ENCODE measurements at regions not wholly inside any gene's neighbourhood (a gene's known extent, or its start where the extent isn't known, plus 50 kb on each side); places are given as distances from the start of the nearest gene placed in this dataset.

DNA sequence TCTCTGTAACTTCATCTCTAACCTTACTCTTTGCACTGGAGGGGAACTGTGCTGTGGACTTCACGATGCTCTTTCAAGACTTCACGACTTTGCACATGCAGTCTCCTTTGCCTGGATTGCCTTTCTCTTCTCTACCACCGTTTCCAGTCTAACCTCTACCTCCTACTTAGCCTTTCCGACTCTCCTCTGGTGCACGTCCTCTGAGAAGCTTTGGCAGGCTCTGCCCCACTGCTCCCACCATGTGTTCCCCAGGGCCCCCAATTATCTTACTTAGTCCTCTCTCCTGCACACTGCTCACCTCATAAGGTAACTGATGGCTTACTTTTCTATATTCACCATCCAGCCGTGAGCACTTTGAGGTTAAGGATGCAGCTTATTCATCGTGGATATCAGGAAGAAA lies 101.7 kb upstream of the GJB5 start:
- H3K4me3 ChIP-seq: no peak overlapping the region
- H3K4me1 Mint-ChIP-seq: peaks cover 43% of the 10 kb centered on the region
- H3K79me2 ChIP-seq (replicated peaks; ENCODE audit: insufficient read depth): no peaks in the 10 kb centered on the region
- no peak overlapping the region for H3K27ac ChIP-seq (ENCODE audit: low read depth)
- H3K27me3 Mint-ChIP-seq (ENCODE audit: insufficient read depth, low read depth, poor library complexity): peaks cover 10% of the 10 kb centered on the region
- H3K27ac Mint-ChIP-seq: no peak overlapping the region
- 0 out of 2 replicates have a peak, but pooled peaks cover 5% of the 10 kb centered on the region for H3K9me2 ChIP-seq (ENCODE audit: insufficient read depth)
- H3K27me3 ChIP-seq (ENCODE audit: insufficient read depth): no peaks in the 10 kb centered on the region
- DNase-seq (ENCODE audit: low spot score) (no peak), ATAC-seq (no peak)
- no peaks in the 10 kb centered on the region for H3K36me3 Mint-ChIP-seq (ENCODE audit: low read depth)
- TF ChIP-seq, protein P1, sequence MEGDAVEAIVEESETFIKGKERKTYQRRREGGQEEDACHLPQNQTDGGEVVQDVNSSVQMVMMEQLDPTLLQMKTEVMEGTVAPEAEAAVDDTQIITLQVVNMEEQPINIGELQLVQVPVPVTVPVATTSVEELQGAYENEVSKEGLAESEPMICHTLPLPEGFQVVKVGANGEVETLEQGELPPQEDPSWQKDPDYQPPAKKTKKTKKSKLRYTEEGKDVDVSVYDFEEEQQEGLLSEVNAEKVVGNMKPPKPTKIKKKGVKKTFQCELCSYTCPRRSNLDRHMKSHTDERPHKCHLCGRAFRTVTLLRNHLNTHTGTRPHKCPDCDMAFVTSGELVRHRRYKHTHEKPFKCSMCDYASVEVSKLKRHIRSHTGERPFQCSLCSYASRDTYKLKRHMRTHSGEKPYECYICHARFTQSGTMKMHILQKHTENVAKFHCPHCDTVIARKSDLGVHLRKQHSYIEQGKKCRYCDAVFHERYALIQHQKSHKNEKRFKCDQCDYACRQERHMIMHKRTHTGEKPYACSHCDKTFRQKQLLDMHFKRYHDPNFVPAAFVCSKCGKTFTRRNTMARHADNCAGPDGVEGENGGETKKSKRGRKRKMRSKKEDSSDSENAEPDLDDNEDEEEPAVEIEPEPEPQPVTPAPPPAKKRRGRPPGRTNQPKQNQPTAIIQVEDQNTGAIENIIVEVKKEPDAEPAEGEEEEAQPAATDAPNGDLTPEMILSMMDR (conservative IDR thresholded peaks at IDR 0.05; ENCODE audit: low read depth in 2 of 2): no peak
- TF ChIP-seq JUNB (IDR thresholded peaks at IDR 0.05; ENCODE audit: unreplicated experiment) (no peak), CREB1 (CRISPR knock-in tag; IDR thresholded peaks at IDR 0.05; ENCODE audit: low read depth) (no peak), ZNF114 (CRISPR knock-in tag; IDR thresholded peaks at IDR 0.05) (no peak), POLR2AphosphoS5 (IDR thresholded peaks at IDR 0.05; ENCODE audit: low read depth) (no peak), EZH2 (IDR thresholded peaks at IDR 0.05; ENCODE audit: low read depth, unreplicated experiment) (no peak), STAT1 (IDR thresholded peaks at IDR 0.05; ENCODE audit: unreplicated experiment) (no peak), EZH2phosphoT487 (IDR thresholded peaks at IDR 0.05; ENCODE audit: unreplicated experiment) (no peak), ZNF331 (CRISPR knock-in tag; IDR thresholded peaks at IDR 0.05; ENCODE audit: low read depth) (no peak), ZNF462 (CRISPR knock-in tag; IDR thresholded peaks at IDR 0.05) (no peak), NANOG (IDR thresholded peaks at IDR 0.05; ENCODE audit: borderline replicate concordance) (no peak)
- TF ChIP-seq, protein P2, sequence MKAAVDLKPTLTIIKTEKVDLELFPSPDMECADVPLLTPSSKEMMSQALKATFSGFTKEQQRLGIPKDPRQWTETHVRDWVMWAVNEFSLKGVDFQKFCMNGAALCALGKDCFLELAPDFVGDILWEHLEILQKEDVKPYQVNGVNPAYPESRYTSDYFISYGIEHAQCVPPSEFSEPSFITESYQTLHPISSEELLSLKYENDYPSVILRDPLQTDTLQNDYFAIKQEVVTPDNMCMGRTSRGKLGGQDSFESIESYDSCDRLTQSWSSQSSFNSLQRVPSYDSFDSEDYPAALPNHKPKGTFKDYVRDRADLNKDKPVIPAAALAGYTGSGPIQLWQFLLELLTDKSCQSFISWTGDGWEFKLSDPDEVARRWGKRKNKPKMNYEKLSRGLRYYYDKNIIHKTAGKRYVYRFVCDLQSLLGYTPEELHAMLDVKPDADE (IDR thresholded peaks at IDR 0.05): no peak
- TF ChIP-seq, protein P3, sequence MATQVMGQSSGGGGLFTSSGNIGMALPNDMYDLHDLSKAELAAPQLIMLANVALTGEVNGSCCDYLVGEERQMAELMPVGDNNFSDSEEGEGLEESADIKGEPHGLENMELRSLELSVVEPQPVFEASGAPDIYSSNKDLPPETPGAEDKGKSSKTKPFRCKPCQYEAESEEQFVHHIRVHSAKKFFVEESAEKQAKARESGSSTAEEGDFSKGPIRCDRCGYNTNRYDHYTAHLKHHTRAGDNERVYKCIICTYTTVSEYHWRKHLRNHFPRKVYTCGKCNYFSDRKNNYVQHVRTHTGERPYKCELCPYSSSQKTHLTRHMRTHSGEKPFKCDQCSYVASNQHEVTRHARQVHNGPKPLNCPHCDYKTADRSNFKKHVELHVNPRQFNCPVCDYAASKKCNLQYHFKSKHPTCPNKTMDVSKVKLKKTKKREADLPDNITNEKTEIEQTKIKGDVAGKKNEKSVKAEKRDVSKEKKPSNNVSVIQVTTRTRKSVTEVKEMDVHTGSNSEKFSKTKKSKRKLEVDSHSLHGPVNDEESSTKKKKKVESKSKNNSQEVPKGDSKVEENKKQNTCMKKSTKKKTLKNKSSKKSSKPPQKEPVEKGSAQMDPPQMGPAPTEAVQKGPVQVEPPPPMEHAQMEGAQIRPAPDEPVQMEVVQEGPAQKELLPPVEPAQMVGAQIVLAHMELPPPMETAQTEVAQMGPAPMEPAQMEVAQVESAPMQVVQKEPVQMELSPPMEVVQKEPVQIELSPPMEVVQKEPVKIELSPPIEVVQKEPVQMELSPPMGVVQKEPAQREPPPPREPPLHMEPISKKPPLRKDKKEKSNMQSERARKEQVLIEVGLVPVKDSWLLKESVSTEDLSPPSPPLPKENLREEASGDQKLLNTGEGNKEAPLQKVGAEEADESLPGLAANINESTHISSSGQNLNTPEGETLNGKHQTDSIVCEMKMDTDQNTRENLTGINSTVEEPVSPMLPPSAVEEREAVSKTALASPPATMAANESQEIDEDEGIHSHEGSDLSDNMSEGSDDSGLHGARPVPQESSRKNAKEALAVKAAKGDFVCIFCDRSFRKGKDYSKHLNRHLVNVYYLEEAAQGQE (IDR thresholded peaks at IDR 0.05; ENCODE audit: unreplicated experiment): no peak
- peak overlapping the region; percentile 38; the same call in 1 of the 2 replicates for H2AFZ ChIP-seq
- H3F3A ChIP-seq (replicated peaks; ENCODE audit: low read depth): no peaks in the 10 kb centered on the region
- H3K4me3 Mint-ChIP-seq: no peak overlapping the region
- no peaks in the 10 kb centered on the region for H3K9me3 Mint-ChIP-seq
- no peaks in the 10 kb centered on the region for H3K36me3 ChIP-seq (ENCODE audit: insufficient read depth)
- H3K4me1 ChIP-seq (ENCODE audit: insufficient read depth): peaks cover 38% of the 10 kb centered on the region
- no peak overlapping the region for H3K4me2 ChIP-seq
- no peaks in the 10 kb centered on the region for H4K20me1 ChIP-seq (replicated peaks; ENCODE audit: insufficient read depth)

All from GM23338 (cell line).